ENCODE measurements at regions not wholly inside any gene's neighbourhood (a gene's known extent, or its start where the extent isn't known, plus 50 kb on each side); places are given as distances from the start of the nearest gene placed in this dataset.

DNA sequence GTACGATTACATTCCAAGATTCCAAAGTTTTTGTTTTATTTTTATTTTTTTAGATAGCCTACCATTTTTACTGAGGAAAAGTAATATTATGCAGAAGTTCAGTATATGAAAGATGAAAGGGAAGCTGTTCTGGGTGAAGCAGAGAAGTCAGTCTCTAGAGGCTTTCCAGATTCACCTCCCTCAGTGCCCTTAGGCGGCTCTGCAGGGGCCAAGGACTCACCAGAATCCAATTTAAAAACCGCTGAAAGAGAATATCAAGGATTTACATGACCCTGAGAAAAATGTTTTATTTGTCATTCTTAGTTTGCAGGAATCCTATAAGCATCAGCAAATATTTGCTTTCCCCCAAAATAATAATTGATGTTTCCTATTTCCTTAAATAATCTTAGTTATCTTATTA lies 1084.6 kb upstream of the ARRDC3 start:
- TF ChIP-seq POLR2A (IDR thresholded peaks at IDR 0.05), result no peak
- no peak for TF ChIP-seq POLR2AphosphoS5 (IDR thresholded peaks at IDR 0.05)
- TF ChIP-seq, protein P1, sequence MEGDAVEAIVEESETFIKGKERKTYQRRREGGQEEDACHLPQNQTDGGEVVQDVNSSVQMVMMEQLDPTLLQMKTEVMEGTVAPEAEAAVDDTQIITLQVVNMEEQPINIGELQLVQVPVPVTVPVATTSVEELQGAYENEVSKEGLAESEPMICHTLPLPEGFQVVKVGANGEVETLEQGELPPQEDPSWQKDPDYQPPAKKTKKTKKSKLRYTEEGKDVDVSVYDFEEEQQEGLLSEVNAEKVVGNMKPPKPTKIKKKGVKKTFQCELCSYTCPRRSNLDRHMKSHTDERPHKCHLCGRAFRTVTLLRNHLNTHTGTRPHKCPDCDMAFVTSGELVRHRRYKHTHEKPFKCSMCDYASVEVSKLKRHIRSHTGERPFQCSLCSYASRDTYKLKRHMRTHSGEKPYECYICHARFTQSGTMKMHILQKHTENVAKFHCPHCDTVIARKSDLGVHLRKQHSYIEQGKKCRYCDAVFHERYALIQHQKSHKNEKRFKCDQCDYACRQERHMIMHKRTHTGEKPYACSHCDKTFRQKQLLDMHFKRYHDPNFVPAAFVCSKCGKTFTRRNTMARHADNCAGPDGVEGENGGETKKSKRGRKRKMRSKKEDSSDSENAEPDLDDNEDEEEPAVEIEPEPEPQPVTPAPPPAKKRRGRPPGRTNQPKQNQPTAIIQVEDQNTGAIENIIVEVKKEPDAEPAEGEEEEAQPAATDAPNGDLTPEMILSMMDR (IDR thresholded peaks at IDR 0.05), result no peak
- no peak for TF ChIP-seq EP300 (IDR thresholded peaks at IDR 0.05)
- peaks cover 0 to 5% (median 0%) of the 10 kb centered on the region in 3 donors for H3K9me3 ChIP-seq

DNA sequence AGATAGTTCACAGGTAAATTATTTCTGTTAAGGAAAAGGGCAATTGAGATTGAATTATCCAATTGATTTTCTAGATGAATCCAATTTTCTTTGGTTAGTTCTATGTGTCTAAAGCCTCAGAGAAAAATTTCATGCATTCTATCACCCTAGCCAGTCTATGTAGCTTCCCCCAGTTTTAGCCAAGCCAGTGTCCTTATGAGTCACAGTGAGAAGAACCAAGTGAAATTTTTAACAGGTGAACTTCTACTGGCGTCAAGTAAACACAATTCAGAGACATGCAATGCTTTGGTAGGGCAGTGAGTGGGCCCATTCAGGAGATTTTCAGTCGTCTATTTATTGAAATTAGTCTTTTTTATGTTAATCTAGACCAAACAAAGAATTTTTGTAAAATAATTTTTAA lies 1077.4 kb upstream of the ARRDC3 start:
- no peak for ATAC-seq
- no peaks in the 10 kb centered on the region for H3K4me1 ChIP-seq
- WGBS, 2 donors (ENCODE audit: low coverage in 1 of 2), result 60 to 81% methylated on average over 2 of the region's 2 CpGs
- H3K27me3 ChIP-seq, result no peaks in the 10 kb centered on the region
- peaks cover 0 to 5% (median 0%) of the 10 kb centered on the region in 3 donors for H3K9me3 ChIP-seq
- no peak overlapping the region for H3K27ac ChIP-seq
- TF ChIP-seq, protein P1 (IDR thresholded peaks at IDR 0.05), result no peak
- TF ChIP-seq EP300 (IDR thresholded peaks at IDR 0.05) (no peak), POLR2A (IDR thresholded peaks at IDR 0.05) (no peak)
- no peaks in the 10 kb centered on the region for H3K36me3 ChIP-seq
- no peak overlapping the region for H3K4me3 ChIP-seq

More for the DNA sequence above, 1084.6 kb upstream of the ARRDC3 start:
- no peak overlapping the region for H3K27ac ChIP-seq
- H3K4me3 ChIP-seq, result no peak overlapping the region
- H3K36me3 ChIP-seq, result no peaks in the 10 kb centered on the region
- 71 to 80% methylated on average over 3 of the region's 3 CpGs for WGBS, 2 donors (ENCODE audit: low coverage in 1 of 2)
- ATAC-seq, result no peak
- H3K4me1 ChIP-seq, result no peaks in the 10 kb centered on the region
- no peaks in the 10 kb centered on the region for H3K27me3 ChIP-seq

DNA sequence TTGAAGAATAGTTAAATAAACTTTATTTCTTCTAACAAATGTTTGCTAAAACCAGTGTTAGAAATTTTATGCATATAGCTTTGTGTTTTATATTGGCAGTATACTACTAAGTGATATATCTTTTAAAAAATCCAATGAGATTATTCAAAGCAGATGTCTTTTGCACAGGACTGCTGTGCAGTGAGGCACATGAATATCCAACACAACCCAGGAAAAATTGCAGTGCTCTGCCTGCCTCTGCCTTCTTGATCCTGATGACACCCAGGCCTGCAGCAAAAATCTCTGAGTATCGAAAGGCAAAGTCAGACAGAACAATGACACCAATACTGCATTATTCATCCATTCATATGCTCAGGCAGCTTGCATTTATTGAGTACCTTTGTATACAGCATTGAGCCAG lies 1076.5 kb upstream of the ARRDC3 start:
- WGBS, 2 donors (ENCODE audit: low coverage in 1 of 2), result 89% methylated on average over 1 of the region's 1 CpG

DNA sequence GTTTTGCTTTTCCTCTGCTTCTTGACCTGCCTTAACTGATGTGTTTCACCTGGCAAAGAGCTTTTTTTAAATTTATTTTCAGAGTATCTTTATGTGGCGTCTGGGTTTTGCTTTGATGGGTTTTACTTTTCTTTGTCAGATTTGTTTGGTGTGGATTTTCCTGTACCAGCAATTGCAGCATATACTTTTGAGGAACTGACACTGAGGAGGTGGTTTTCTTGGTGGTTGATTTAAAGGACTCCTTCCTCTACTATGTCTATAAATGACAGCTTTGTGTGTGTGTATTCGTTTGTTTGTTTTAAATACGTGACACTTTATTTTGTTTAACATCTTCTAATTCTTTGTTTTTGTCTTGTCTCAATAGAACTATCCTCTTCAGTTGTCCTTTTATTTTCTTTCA lies 1071.9 kb upstream of the ARRDC3 start:
- H3K4me1 ChIP-seq, result no peaks in the 10 kb centered on the region
- TF ChIP-seq EP300 (IDR thresholded peaks at IDR 0.05) (no peak), POLR2AphosphoS5 (IDR thresholded peaks at IDR 0.05) (no peak), POLR2A (IDR thresholded peaks at IDR 0.05) (no peak)
- TF ChIP-seq, protein P1 (IDR thresholded peaks at IDR 0.05), result no peak
- H3K27me3 ChIP-seq, result no peaks in the 10 kb centered on the region
- H3K27ac ChIP-seq, result no peak overlapping the region
- peaks cover 0 to 5% (median 0%) of the 10 kb centered on the region in 3 donors for H3K9me3 ChIP-seq
- no peaks in the 10 kb centered on the region for H3K36me3 ChIP-seq
- 73 to 76% methylated on average over 2 to 3 of the region's 3 CpGs for WGBS, 2 donors (ENCODE audit: low coverage in 1 of 2)
- H3K4me3 ChIP-seq, result no peak overlapping the region
- no peak for ATAC-seq

More for the DNA sequence above, 1076.5 kb upstream of the ARRDC3 start:
- H3K27me3 ChIP-seq, result no peaks in the 10 kb centered on the region
- ATAC-seq, result no peak
- no peak overlapping the region for H3K27ac ChIP-seq
- TF ChIP-seq POLR2A (IDR thresholded peaks at IDR 0.05) (no peak), EP300 (IDR thresholded peaks at IDR 0.05) (no peak), POLR2AphosphoS5 (IDR thresholded peaks at IDR 0.05) (no peak)
- TF ChIP-seq, protein P1 (IDR thresholded peaks at IDR 0.05), result no peak
- H3K9me3 ChIP-seq, result peaks cover 0 to 5% (median 0%) of the 10 kb centered on the region in 3 donors
- H3K36me3 ChIP-seq, result no peaks in the 10 kb centered on the region
- H3K4me3 ChIP-seq, result no peak overlapping the region
- no peaks in the 10 kb centered on the region for H3K4me1 ChIP-seq

DNA sequence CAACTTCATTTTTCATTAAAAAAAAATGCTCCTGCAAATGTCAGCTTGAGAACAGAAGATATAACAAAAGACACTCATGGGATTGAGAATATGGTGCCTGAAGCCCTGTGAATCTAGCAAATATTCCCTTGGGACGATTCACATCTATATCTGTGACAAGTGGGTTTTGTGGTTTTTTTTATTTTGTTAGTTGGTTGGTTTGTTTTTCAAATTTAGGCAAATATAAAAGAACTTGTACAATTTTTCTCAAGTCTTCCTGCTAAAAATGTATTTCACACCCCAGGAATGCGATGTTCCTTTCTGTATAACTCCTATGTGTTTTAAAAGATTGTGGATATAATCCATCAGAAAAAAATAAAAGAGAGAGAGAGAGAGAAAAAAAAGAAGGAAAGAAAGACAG lies 1061.8 kb upstream of the ARRDC3 start:
- no peak for ATAC-seq
- Histone ChIP-seq H3K27me3 (no peaks in the 10 kb centered on the region), H3K27ac (no peak overlapping the region), H3K36me3 (no peaks in the 10 kb centered on the region), H3K4me1 (no peaks in the 10 kb centered on the region), H3K4me3 (no peak overlapping the region), H3K9me3 (no peaks in the 10 kb centered on the region)
- WGBS, 2 donors (ENCODE audit: low coverage in 1 of 2), result 88 to 95% methylated on average over 2 of the region's 2 CpGs
- no peak for TF ChIP-seq POLR2A (IDR thresholded peaks at IDR 0.05)
- TF ChIP-seq POLR2AphosphoS5 (IDR thresholded peaks at IDR 0.05), result no peak
- TF ChIP-seq EP300 (IDR thresholded peaks at IDR 0.05), result no peak
- TF ChIP-seq, protein P1 (IDR thresholded peaks at IDR 0.05), result no peak
